HG02885 (cell line): ENCODE measurements at regions not wholly inside any gene's neighbourhood (a gene's known extent, or its start where the extent isn't known, plus 50 kb on each side); places are given as distances from the start of the nearest gene placed in this dataset.
"Not testable (repeated sequence)": the region's sequence is repeated elsewhere in the genome, so short reads cannot be mapped to it uniquely, and the experiment has no call there.

Source experiments
- ATAC-seq: cut with Tn5 transposase; IDR thresholded peaks from one replicate; pipeline ENCODE4 v1.9.1; 2021; ENCODE audit warnings: mild to moderate bottlenecking; ENCODE audit not compliant: unreplicated experiment, poor library complexity

DNA sequence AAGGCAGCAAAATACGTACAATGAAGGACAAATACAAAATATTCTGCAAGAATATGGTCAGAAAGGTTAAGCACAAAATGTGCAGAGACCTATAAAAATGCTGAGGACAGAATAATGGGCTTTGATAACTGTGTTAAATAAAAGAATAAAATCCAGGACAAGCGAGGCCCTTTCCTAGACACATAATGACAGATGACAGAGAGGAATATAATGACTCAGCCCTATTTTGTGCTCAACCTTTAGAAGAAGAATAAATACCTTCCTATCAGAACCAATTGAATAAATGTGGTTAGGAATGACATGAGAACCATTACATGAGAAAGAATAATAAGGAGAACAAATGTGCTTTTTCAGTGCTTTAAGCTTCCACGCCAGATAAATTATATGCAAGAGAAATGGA, 178.0 kb downstream of the TEX13C start:
- ATAC-seq, result no peak

DNA sequence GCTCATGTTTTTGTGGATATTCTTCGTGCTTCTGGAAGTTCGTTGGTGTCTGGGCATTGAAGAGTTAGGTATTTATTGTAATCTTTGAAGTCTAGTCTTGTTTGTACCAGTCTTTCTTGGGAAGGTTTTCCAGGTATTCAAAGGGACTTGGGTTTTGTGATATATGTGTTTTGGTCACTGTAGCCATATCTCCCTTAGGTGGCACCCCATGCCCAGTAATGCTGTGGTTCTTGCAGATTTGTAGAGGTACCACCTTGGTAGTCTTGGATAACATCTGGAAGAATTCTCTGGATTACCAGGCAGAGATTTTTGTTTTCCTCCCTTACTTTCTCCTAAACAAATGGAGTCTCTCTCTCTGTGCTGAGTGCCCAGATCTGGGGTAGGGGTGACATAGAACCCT, 184.1 kb downstream of the TEX13C start:
- no peak for ATAC-seq

DNA sequence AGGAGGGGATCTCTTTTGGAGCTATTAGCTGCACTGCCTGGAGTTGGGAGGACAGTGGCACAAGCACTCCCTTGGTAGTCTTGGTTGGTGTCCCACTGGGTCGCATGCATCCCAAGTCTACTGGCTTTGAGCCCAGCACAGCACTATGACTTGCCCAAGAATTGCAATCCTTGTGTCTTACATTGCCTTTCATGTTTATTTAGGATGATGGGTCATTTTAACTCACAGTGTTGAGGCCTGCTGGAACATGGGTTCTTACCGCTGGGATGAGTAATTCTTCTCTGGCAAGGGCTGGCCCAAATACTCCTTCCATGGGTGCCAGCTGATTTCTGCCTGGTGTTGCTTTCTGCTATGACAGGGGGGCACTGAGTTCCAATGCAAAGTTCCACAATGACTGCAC, 185.5 kb downstream of the TEX13C start:
- ATAC-seq, result no peak

DNA sequence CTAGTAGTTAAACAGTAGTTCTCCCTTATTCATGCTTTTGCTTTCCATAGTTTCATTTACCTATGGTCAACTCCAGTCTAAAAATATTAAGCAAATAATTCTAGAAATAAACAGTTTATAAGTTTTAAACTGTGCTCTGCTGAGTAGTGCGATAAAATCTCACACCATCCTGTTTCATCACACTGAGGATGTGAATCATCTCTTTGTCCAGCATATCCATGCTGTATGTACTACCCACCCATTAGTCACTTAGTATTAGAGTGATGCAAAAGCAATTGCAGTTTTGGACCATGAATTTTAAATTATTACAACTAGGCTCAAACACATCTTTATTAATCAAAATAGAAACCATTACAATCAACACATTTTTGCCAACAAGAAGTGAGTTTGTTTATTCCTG, 187.4 kb downstream of the TEX13C start:
- ATAC-seq, result no peak

DNA sequence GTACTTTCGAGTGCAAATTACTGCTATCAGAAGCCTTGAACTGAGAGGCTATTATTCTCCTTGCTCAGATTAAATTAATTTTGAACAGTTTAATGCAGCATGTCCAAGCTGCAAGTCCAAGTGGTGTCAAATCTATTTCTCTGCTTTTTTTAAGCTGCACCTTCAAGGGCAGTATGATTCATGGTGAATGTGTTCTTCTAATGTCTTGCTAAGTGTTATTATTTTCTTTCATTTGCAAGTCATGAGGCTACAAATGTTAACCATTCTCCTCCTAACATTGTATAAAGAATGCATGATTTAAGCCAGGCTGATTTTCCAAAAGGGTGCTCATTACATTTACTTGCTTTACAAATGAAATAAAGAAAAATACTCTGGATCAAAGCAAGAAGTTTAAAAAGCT, 200.4 kb downstream of the TEX13C start:
- no peak for ATAC-seq

DNA sequence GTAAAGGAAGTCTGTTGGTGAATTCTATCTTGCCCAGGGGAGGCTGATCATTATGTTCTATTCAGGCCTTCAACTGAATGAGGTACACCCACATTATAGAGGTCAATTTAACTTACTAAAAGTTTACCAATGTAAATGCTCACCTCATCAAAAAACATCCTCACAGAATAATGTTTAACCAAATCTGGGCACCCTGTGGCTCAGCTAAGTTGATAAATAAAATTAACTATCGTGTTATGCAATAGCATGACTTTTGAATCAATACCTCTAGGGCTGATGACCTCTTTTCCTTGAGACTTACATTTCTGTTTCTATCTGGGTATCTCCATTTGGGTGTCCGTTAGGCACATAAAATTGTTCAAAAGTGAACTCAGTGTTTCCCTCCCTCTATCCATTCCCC, 203.1 kb downstream of the TEX13C start:
- ATAC-seq, result no peak

DNA sequence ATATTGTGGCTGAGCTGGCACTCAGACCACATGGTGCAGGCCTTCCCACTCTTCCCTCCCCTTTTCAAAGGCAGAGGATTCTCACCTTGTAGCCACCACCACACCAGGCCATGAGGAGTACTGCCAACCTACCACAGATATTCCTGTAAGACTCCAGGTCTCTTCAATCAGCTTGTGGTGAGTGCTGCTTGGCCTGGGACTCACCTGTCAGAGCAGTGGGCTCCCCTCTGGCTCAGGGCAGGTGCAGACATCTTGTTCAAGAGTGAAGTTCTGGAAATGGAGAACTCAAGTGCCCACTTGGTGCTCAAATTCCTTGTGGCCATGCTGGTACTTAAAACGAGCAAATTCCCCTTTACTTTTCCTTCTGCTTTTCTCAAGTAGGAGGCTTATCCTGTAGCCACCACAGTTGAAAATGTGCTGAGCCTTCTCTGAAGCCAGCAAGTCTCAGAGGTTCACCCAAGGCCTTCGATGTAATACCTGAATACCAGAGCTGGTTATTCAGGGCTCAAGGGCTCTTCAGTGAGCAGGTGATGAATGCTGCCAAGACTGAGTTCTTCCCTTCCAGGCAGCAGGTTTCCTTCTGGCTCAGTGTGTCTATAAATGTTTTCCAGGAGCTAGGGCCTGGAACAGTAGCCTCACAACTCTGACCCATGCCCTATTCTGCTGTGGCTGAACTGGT, 212.9 kb downstream of the TEX13C start:
- ATAC-seq, result no peak

DNA sequence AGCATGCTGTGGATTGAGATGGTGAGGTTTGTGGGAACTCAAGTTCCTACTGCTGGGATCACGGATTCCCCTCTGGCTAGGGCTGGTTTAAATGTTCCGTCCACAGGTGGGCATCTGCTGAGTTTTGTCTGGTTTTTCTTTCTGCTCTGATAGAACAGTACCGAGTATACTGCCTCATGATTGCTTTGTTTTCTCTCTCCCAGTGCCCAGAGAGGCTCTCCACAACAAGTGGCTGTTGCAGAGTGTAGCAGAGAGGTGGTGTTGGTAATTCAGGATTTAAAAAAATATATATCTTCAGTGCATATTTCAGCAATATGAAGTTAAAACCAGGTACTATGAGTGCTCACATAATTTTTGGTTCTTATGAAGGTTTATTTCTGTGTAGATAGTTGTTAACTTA, 213.7 kb downstream of the TEX13C start:
- no peak for ATAC-seq

DNA sequence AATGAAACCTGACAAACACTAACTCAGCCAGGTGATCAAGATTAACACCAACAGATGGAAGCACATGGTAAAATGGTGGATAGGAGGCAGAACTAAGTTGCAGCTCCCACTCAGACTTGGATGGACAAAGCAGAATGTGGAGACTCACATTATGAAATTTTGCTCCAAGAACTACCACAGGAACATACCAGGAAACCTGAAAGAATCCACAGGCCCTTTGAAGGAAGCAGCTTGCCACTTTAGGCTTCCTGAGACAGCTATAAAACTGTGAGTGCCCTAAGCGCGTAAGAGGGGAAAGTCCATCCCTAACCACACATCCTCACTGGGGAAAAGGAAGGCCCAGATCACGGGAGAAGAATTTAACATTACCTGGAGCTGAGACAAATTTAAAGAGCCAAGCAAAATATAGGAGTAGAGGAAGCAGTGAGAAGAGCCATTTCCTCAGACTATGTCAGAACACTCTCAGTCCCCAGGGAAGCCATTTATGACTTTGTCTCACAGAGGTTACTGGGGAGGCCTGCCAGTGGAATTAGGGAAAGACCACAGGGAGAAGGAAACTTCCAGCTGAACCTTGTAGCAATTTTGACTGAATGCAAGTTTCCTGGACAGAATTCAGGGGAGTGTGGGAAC, 224.5 kb downstream of the TEX13C start:
- ATAC-seq, result no peak

DNA sequence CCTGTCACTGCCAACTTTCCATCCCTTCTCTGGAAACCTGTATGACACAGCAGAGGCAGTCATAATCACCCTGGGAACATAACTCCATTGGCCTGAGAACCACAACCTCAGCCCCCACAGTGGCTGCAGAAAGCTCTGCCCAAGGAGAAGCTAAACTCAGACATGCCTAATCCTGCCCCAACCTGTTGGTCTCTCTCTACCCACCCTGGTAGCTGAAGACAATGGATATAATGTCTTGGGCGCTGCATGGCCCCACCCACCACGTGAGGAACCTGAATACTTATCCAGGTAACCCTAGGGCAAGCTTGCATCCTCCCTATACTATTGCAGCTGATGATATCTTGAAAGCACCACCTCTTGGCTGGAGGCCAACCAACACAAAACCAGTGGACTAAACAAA, 225.2 kb downstream of the TEX13C start:
- no peak for ATAC-seq

DNA sequence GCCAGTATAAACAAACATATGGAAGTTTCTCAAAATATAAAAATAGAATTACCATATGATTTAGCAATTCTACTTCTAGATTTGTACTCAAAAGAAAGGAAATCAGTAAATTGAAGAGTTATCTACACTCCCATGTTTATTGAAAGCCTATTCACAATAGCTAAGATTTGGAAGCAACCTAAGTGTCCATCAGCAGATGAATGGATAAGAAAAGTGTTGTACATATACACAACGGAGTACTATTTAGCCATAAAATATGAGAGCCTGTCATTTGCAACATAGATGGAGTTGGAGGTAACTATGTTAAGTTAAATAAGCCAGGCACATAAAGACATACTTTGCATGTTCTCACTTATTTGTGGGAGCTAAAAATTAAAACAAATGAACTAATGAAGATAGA, 257.8 kb downstream of the TEX13C start:
- no peak for ATAC-seq

DNA sequence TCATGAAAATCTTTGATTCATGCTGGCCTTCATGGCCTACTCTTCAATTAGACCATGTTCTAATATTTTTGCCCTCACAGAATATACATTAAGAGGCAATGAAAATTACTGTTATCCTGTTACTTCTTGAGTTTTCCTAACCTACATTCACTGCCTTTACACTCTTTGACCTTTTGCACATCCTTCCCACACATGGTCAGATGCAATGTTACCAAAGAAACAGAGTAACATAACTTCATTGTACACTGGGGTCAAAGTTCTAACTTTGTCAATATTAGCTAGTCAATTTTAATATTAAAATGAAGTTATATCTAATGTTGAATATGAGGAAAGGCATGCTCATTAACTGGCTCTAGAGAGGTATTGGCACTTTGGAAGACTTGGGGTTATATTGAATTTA, 284.8 kb downstream of the TEX13C start:
- ATAC-seq, result no peak

DNA sequence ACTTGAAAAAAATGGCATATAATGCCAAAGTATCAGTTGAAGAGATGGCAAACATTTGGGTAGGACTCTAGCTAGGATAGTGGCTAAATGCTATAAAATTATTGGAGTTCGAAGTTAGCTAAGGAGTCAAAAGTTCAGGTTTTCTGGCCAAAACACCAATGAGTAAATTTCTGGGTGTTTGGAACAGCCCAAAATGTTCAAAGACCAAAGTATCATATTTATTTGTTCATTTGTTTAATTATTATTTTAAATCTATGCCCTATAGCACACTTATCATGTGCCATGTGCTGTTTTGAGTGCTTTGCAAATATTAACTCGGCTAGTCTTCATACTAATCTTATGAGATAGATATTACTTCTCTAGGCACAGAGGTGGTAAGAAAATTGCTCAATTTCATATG, 285.5 kb downstream of the TEX13C start:
- ATAC-seq, result no peak

DNA sequence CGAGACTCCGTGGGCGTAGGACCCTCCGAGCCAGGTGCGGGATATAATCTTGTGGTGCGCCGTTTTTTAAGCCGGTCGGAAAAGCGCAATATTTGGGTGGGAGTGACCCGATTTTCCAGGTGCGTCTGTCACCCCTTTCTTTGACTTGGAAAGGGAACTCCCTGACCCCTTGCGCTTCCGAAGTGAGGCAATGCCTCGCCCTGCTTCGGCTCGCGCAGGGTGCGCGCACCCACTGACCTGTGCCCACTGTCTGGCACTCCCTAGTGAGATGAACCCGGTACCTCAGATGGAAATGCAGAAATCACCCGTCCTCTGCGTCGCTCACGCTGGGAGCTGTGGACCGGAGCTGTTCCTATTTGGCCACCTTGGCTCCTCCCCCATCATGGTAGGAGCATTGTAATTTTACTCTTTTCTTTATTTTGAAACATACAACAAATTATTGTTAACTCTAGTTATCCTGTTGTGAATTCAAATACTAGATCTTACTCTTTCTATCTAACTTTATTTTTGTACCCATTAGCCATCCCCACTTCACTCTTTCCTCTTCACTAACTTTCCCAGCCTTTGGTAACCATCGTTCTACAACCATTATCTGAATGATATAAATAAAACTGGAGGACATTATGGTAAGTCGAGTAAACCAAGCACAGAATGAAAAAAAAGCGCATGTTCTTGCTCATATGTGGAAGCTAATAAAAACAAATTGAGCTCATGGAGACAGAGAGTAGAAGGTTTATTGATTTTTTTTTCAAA, 295.1 kb downstream of the TEX13C start:
- ATAC-seq, result not testable (repeated sequence)

DNA sequence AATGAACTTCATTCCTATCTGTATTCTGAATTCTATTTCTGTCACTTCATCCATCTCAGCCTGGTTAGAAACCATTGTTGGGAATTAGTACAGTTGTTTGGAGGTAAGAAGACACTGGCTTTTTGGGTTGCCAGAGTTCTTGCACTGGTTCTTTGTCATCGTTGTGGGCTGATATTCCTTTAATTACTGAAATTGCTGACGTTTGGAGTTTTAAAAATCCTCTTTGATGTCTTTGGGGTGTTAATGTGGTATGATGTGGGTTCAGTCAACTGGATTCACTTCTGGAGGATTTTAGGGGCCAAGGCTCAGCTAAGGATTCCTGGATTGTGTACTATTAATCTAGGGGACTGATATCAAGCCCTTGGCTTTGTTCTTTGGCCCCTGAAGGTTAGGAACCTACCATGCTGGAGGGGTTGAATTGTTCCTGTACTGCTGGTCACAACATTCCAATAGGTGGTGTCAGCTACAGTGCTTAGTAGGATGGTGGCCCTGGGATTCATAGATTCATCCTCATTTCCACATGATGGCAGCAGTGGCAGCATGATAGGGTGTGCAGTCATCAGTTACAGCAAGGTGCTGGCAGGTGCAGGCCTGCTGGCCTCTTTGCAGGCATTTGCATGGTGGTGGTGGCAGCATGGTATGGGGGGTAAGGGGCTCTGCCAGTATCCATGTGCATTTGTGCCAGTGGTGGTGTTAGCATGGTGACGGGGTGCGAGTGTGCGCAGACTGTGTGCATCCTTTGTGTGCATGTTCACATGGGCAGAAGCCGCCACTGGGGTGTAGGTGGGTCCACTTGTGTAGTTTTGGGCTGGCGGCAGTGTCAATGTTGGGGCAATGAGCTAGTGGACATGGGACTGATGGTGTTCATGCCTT, 301.3 kb downstream of the TEX13C start:
- no peak for ATAC-seq

DNA sequence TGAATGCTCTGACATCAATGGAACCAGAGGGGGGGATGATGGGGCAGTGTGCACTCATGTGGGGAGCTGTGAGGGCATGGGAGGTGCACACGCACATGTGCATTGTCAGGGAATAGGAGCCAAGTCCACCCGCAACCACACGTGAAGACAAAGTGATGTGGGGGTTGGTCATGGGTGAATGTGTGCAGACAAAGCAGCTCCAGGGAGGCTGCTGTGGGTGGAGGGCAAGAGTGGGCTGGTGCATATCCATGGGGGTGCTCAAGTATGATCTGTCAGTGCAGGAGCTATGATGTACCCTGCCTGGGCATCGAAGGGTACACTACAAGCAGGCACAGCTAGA, 301.9 kb downstream of the TEX13C start:
- ATAC-seq, result no peak

DNA sequence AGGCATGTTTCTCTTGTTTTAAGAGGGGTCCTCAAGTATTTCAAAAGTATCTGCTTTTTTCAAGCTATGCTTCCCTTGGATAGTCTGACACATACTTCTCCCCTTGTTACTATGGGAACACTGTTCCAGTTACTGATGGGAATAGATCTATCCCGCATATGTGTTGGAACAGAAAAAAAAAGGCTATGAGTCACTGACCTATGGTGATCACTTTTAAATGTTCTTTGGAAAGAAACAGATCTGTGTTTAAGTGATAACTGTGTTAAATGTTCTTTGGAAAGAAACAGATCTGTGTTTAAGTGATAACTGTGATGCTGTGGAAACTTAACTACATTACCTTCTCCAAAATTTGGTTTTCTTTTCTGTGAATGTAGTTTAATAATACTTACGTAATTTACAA, 303.2 kb downstream of the TEX13C start:
- no peak for ATAC-seq

DNA sequence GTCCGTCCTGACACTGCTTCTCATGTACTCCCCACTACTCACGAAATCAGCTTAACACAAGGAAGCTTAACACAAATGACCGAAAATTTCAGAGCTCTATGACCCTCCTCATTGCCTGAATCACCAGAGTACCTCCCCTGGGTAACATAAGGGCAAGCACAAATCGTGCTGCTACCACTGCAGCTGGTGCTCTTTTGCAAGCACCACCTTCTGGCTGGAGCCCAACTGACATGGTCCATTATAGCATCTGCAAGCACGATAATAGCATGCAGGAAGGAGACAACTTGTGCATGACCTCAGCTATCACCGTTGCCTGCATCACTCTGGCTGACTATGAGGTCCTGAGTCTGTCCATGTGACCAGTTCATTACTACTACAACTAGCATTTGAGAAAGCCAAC, 308.0 kb downstream of the TEX13C start:
- no peak for ATAC-seq

DNA sequence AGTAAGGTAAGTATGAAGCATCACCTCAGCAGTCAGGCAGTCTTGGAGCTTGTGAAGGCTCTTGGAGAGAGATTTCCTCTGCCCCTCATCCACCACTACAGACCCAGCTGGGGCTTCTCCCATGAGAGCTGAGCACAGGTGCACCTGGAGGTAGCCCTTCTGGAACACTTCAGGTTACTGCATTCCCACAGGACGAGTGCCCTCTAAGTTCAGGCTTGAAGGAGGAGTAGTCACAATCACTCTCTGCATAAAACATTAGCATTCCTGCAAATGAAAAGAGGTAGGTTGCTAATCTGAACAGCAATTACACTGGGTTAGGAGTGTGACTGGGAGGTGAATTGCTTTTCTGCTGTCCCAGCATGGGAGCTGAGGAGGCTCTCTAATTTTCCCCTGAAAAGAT, 308.8 kb downstream of the TEX13C start:
- ATAC-seq, result no peak

DNA sequence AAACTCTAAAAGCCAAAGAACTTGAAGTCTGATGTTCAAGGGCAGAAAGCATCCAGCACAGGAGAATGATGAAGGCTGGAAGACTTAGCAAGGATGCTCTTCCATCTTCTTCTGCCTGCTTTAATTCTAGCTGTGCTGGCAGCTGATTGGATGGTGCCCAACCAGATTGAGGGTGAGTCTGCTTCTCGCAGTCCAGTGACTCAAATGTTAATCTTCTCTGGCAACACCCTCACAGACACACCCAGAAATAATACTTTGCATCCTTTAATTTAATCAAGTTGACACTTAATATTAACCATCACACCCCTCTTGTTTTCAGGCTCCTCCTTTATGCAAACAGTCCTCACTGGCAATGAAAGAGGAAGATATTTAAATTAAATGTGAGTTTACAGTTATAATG, 321.7 kb downstream of the TEX13C start:
- no peak for ATAC-seq

DNA sequence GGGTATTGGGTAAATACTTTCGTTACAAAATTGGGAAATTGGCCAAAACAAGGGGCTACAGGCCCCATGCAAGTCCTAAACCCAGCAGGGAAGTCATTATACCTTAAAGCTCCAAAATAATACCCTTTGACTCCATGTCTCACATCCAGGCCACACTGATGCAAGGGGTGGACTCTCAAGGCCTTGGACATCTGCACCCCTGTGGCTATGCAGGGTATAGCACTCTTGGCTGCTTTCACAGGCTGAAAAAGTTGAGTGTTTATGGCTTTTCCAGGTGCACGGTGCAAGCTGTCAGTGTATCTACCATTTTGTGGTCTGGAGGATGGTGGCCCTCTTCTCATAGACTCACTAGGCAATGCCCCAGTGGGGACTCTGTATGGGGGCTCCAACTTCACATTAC, 326.5 kb downstream of the TEX13C start:
- ATAC-seq, result peak; percentile 65
